Ascending aorta (tissue), 2 donors: ENCODE measurements at regions not wholly inside any gene's neighbourhood (a gene's known extent, or its start where the extent isn't known, plus 50 kb on each side); places are given as distances from the start of the nearest gene placed in this dataset.
"Not testable (repeated sequence)": the region's sequence is repeated elsewhere in the genome, so short reads cannot be mapped to it uniquely, and the experiment has no call there.

Experiments used
- DNase-seq, 2 donors: peaks; one replicate each; pipeline ENCODE4 v3.0.0-alpha.2; 2019; ENCODE audit warnings: low spot score in 2 of 2
- H3K27ac ChIP-seq, 2 donors: fragments of 200-600 bp; sonication (generic); one replicate each; pipeline ENCODE4 v1.5.1; 2016 to 2017; ENCODE audit warnings: mild to moderate bottlenecking in 1 of 2
- H3K27me3 ChIP-seq: fragments of 200-600 bp; sonication (generic); one replicate; pipeline ENCODE4 v1.5.1; 2017
- H3K36me3 ChIP-seq, 2 donors: fragments of 200-600 bp; sonication (generic); one replicate each; pipeline ENCODE4 v1.5.1; 2016
- H3K4me1 ChIP-seq, 2 donors: fragments of 200-600 bp; sonication (generic); one replicate each; pipeline ENCODE4 v1.5.1; 2016 to 2017; ENCODE audit warnings: mild to moderate bottlenecking in 1 of 2
- H3K4me3 ChIP-seq, 2 donors: fragments of 200-600 bp; sonication (generic); one replicate each; pipeline ENCODE4 v1.5.1; 2016 to 2017; ENCODE audit warnings: mild to moderate bottlenecking in 1 of 2
- H3K9me3 ChIP-seq, 2 donors: fragments of 200-600 bp; sonication (generic); one replicate each; pipeline ENCODE4 v1.5.1; 2016
- intact Hi-C: fragments of 100-400 bp; cut with DNase I; formaldehyde crosslinking; loops from one replicate; pipeline ENCODE4 v1.15.1; 2023
- TF ChIP-seq, protein P1 (sequence below), 3 experiments: fragments of 200-600 bp in 2 of 3; fragments of 450-650 bp in 1 of 3; sonication (generic) in 2 of 3; IDR thresholded peaks; one replicate each; pipeline ENCODE4 v1.5.1; 2016 to 2019; ENCODE audit warnings: antibody characterized with exemption in 3 of 3, mild to moderate bottlenecking in 1 of 3, moderate library complexity in 1 of 3

DNA sequence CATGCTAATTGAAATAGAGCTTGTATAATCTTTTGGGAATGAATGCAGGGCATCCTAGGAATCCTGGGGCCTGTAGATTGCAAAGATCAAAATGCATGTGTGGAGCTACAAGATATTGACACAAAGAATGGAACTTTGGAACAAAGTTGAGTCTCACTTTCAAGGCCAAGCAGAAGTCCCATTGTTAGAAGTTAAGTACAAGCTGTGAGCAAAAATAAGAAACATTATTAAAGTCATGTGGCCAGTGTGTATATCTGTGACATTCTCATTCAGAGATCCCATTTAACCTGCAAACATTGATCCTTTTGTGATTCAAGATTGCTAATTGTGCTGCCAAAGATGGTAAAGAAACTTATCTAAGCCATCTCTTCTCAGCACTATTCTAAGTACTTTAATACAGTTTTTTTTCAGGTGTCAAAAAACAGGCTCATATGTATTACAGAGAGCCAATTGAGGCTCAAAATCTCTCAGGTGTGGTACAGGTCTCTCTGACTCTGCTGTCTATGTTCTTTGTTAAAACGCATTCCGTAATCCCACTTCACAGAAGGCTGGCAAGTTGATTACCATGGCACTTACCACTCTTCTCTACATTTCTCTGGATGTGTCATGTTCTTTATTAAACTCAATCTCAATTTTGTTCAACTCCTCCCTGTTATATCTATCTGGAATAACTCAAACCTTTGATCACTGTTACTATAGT, 704.4 kb upstream of the NEGR1 start:
- H3K4me1 ChIP-seq, result no peaks in the 10 kb centered on the region
- no peak overlapping the region for H3K27ac ChIP-seq
- intact Hi-C loops, result no loop called here
- DNase-seq, result no peak
- no peaks in the 10 kb centered on the region for H3K27me3 ChIP-seq
- no peak overlapping the region for H3K4me3 ChIP-seq
- TF ChIP-seq, protein P1, sequence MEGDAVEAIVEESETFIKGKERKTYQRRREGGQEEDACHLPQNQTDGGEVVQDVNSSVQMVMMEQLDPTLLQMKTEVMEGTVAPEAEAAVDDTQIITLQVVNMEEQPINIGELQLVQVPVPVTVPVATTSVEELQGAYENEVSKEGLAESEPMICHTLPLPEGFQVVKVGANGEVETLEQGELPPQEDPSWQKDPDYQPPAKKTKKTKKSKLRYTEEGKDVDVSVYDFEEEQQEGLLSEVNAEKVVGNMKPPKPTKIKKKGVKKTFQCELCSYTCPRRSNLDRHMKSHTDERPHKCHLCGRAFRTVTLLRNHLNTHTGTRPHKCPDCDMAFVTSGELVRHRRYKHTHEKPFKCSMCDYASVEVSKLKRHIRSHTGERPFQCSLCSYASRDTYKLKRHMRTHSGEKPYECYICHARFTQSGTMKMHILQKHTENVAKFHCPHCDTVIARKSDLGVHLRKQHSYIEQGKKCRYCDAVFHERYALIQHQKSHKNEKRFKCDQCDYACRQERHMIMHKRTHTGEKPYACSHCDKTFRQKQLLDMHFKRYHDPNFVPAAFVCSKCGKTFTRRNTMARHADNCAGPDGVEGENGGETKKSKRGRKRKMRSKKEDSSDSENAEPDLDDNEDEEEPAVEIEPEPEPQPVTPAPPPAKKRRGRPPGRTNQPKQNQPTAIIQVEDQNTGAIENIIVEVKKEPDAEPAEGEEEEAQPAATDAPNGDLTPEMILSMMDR (IDR thresholded peaks at IDR 0.05), result no peak
- no peaks in the 10 kb centered on the region for H3K9me3 ChIP-seq
- H3K36me3 ChIP-seq, result no peaks in the 10 kb centered on the region

DNA sequence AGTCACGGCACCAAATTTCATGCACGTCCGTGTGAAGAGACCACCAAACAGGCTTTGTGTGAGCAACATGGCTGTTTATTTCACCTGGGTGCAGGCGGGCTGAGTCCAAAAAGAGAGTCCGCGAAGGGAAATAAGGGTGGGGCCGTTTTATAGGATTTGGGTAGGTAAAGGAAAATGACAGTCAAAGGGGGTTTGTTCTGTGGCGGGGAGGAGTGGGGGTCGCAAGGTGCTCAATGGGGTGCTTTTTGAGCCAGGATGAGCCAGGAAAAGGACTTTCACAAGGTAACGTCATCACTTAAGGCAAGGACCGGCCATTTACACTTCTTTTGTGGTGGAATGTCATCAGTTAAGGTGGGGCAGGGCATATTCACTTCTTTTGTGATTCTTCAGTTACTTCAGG, 702.7 kb upstream of the NEGR1 start:
- H3K27me3 ChIP-seq, H3K36me3 ChIP-seq, H3K4me1 ChIP-seq, H3K4me3 ChIP-seq, H3K9me3 ChIP-seq, H3K27ac ChIP-seq, DNase-seq, intact Hi-C loops: not testable (repeated sequence)

DNA sequence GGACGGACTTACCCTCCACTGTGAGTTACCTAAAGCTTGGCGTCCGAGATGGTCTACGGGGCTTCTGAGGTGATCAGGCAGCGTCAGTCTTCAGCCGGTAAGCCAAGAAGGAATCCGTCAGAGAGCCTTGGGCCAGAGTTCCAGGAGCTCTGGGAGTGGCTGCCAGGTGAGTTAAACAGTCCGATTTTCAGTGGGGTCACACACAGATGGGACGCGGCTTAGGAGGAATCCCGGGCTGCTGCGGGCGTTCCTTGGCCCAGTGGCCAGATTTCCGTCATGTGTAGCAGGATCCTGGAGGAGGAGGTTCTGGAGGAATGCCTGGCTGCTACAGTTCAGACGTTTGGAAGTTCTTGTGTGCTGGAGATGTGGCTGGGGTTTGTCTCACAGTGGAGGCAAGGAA, 700.7 kb upstream of the NEGR1 start:
- H3K36me3 ChIP-seq, H3K27ac ChIP-seq, intact Hi-C loops, H3K27me3 ChIP-seq, H3K4me1 ChIP-seq, H3K9me3 ChIP-seq, H3K4me3 ChIP-seq, DNase-seq: not testable (repeated sequence)

DNA sequence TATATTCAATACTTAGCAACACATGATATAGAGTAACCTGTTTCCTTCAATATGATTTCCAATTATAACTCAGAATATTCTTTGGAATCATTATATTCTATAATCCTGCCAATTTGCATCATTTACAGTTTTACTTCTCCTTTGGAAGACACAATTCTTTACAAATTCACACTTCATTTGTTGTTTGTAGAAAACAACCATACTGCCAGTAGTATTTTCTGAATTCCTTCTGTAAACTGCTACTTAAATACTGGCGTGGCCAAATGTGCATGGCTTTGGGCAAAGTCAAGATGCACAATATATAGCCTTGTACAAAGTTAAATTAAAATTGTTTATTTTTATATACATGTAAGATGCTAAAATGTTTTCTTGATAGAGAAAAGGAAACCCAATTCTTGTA, 687.1 kb upstream of the NEGR1 start:
- TF ChIP-seq, protein P1 (IDR thresholded peaks at IDR 0.05), result no peak
- Histone ChIP-seq H3K36me3 (no peaks in the 10 kb centered on the region), H3K4me1 (no peaks in the 10 kb centered on the region), H3K27ac (no peak overlapping the region), H3K9me3 (no peaks in the 10 kb centered on the region), H3K4me3 (no peak overlapping the region), H3K27me3 (no peaks in the 10 kb centered on the region)
- intact Hi-C loops, result no loop called here
- no peak for DNase-seq

DNA sequence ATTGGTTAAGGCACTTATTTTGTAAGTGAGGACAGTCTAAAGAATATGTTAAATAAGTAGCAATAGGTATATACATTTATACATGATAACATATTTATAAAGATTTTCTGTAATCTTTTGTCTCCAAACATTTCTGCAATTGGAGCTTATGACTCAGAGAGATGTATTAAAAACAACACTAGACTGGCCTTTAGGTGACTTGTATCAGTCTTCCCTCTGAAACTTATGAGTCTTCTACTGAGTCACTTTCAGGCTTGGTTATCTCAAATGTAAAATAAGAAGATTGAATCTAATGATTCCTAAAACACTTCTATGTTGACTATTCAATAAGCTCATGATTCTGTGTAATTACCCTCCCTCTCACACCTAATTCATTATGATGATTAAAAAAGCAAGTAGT, 672.6 kb upstream of the NEGR1 start:
- intact Hi-C loops, result no loop called here
- no peak overlapping the region for H3K4me3 ChIP-seq
- H3K27me3 ChIP-seq, result no peaks in the 10 kb centered on the region
- H3K36me3 ChIP-seq, result no peaks in the 10 kb centered on the region
- no peaks in the 10 kb centered on the region for H3K4me1 ChIP-seq
- no peak for DNase-seq
- H3K27ac ChIP-seq, result no peak overlapping the region
- no peaks in the 10 kb centered on the region for H3K9me3 ChIP-seq
- TF ChIP-seq, protein P1 (IDR thresholded peaks at IDR 0.05), result no peak

DNA sequence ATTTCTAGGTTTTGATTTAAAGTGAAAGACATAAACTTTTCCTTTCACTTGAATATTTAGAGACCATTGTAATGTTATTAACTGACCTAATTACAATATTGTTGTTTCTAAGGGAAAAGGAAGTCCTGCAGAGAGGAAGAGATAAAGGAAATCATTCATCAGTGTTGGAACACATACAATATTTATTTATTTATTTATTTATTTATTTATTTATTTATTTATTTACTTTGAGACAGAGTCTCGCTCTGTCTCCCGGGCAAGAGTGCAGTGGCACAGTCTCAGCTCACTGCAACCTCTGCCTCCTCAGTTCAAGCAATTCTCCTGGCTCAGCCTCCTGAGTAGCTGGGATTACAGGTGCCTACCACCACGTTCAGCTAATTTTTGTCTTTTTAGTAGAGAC, 668.6 kb upstream of the NEGR1 start:
- H3K9me3 ChIP-seq, H3K36me3 ChIP-seq, intact Hi-C loops, DNase-seq, H3K27me3 ChIP-seq, H3K4me3 ChIP-seq, H3K4me1 ChIP-seq, H3K27ac ChIP-seq: not testable (repeated sequence)

DNA sequence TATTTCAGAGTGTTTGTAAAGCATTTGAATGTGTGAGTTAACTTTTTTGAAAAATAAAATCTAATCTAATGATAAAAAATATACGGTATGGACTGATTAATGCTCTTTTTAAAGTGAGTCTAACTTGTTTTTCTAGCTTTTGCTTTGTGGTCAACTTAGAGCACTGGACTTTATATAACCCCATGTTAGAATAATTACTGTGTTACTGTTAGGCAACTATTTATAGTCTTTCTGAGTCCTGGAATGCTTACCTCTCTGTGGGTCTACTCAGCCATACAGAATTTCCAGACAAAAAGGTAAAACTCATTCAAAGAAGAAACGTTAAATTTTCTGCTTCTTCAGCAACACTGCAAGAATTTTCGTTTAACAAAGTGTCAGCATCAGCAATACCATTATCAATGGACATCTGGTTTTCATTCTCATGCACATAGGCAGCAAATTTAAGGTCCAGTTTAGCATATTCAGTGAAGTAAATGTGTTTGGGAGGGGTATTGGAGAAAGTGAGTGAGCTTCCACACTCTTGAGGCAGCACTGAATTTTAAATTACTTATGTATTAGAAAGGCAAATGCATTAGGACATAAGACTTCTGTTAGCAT, 664.7 kb upstream of the NEGR1 start:
- intact Hi-C loops, result no loop called here
- DNase-seq, result no peak
- H3K4me1 ChIP-seq, result no peaks in the 10 kb centered on the region
- H3K36me3 ChIP-seq, result no peaks in the 10 kb centered on the region
- TF ChIP-seq, protein P1 (IDR thresholded peaks at IDR 0.05), result no peak
- H3K9me3 ChIP-seq, result no peaks in the 10 kb centered on the region
- H3K27me3 ChIP-seq, result no peaks in the 10 kb centered on the region
- H3K27ac ChIP-seq, result no peak overlapping the region
- no peak overlapping the region for H3K4me3 ChIP-seq
